Skin epidermis (tissue), 12 donors: ENCODE measurements at regions not wholly inside any gene's neighbourhood (a gene's known extent, or its start where the extent isn't known, plus 50 kb on each side); places are given as distances from the start of the nearest gene placed in this dataset.

ENCODE experiments used
- H3K27ac ChIP-seq, 21 experiments: fragments of 200-600 bp; sonication (generic) in 11 of 21; one replicate each; pipeline ENCODE4 v1.5.0; 2020; ENCODE audit warnings: mild to moderate bottlenecking in 3 of 21, inconsistent platforms in 2 of 21, moderate library complexity in 2 of 21
- H3K4me3 ChIP-seq, 7 experiments: fragments of 200-600 bp; sonication (generic) in 2 of 7; one replicate each; pipeline ENCODE4 v1.5.0; 2020; ENCODE audit warnings: inconsistent platforms in 2 of 7, mild to moderate bottlenecking in 2 of 7, moderate library complexity in 1 of 7

GRCh38 chr9:13487936-13488335 lies 208.4 kb upstream of the MPDZ start:
- Histone ChIP-seq H3K4me3 (no peak overlapping the region), H3K27ac (no peak overlapping the region)

DNA sequence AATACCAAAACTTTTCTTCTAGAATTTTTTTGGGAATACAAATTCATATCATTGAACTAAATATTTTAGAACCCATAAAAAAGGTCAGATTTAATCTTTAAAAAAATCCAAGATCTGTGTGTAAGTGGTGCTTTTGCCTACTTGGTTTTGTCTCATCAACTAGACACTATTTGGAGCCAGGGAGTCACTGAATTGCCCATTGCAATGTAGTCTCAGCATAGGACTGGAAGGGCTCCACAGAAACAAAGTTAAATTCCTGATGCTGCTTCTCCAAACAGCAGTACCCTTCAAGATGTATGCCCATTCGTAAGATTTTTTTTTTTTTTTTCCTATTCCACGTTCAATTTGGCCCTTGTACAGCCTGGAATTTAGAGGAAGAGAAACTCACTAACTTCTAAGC lies 208.0 kb upstream of the MPDZ start:
- Histone ChIP-seq H3K27ac (no peak overlapping the region), H3K4me3 (no peak overlapping the region)

GRCh38 chr9:13487071-13487470 lies 207.6 kb upstream of the MPDZ start:
- no peak overlapping the region for H3K27ac ChIP-seq

GRCh38 chr9:13485068-13485596 lies 205.6 kb upstream of the MPDZ start:
- H3K4me3 ChIP-seq, result no peak overlapping the region
- H3K27ac ChIP-seq, result peak overlapping the region in 4 of 21 experiments; percentile 7 to 59 (median 40)

More at GRCh38 chr9:13487071-13487470, 207.6 kb upstream of the MPDZ start:
- H3K4me3 ChIP-seq, result no peak overlapping the region

GRCh38 chr9:13484186-13484585 lies 204.7 kb upstream of the MPDZ start:
- Histone ChIP-seq H3K4me3 (no peak overlapping the region), H3K27ac (peak overlapping the region in 3 of 21 experiments; percentile 9 to 59 (median 47))

DNA sequence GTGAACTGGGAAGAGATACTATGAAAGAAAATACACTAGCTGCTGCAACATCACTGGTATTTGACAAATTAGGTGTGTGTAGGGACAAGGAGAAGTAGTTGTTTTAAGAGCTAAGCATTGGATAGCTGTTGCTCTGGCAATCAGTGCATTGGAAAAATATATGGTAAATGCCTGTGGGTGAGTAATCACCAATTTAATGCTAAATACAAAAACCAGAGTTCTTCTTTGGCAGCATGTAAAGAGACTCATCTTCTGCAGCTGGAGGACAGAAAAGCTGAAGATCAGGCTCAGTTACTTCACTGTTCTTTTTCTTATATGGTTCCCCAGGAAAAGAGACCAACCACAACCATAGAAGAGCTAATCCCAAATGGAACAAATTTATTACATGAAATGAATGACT lies 201.8 kb upstream of the MPDZ start:
- no peak overlapping the region for H3K4me3 ChIP-seq
- no peak overlapping the region for H3K27ac ChIP-seq

DNA sequence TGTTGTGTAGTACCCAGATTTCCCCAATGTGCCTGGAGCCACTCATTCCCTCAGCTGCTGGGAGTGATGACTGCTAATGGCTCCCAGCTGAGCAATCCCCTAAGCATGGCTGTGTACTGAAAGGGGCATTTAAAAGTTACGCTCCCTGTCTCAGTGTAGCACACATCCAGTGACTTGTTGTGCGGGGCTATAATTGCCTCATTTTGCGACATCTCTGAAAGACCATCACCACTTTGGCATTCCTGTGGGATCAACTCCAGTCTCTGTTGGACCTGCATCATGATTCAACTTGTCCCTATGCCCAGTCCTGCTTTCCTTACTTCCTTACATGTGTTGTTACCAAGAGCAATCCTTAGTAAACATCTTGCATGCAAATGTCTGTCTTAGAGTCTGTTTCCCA lies 201.2 kb upstream of the MPDZ start:
- Histone ChIP-seq H3K27ac (no peak overlapping the region), H3K4me3 (no peak overlapping the region)

- Histone ChIP-seq H3K27ac (peak overlapping the region in 1 of 21 experiments; percentile 27), H3K4me3 (no peak overlapping the region)
Measured at GRCh38 chr9:13479096-13479495, 199.6 kb upstream of the MPDZ start.

DNA sequence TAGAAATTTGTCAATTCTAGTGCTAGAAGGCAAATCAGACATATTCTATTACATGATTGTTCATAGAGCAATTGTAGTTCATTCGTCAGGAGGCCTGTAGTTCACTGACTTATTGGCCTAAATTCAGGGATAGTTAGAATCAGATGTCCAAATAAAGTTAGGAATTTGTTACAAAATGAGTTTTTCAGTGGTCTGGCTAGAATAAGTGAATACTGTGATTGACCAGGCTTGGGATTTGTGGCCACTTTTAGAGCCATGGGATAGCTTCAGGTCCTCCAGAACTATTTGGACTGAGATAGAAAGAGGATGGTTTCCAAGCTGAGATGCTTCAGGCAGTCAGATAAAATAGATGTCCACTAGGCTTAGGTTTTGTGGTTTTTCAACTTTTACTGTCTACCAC lies 199.1 kb upstream of the MPDZ start:
- Histone ChIP-seq H3K27ac (peak overlapping the region in 1 of 21 experiments; percentile 27), H3K4me3 (no peak overlapping the region)

DNA sequence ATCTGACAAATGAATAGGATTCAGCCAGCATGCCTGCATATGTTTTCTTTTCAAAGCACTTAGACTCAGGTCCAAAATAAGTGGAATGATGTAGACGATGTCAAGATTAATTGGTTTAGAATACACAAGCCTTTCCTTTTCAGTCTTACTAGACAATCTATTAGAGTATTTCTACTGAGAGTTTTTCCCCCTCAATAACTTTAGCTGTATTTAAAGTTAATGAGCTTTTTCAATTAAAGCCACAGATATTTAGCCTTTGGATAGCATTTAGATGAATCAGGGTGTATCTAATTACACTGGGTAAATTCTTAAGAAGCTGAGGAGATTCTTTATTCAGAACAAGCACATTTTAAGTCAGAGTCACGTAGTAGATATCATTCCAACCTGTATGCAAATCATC lies 198.7 kb upstream of the MPDZ start:
- H3K27ac ChIP-seq, result peak overlapping the region in 2 of 21 experiments; percentile 27 to 32

GRCh38 chr9:13470836-13471235 lies 191.3 kb upstream of the MPDZ start:
- no peak overlapping the region for H3K27ac ChIP-seq
- no peak overlapping the region for H3K4me3 ChIP-seq

More for the DNA sequence above, 198.7 kb upstream of the MPDZ start:
- H3K4me3 ChIP-seq, result no peak overlapping the region

GRCh38 chr9:13467157-13467556 lies 187.7 kb upstream of the MPDZ start:
- no peak overlapping the region for H3K4me3 ChIP-seq
- H3K27ac ChIP-seq, result no peak overlapping the region

- no peak overlapping the region for H3K4me3 ChIP-seq
Measured at GRCh38 chr9:13461414-13461991, 182.0 kb upstream of the MPDZ start.

DNA sequence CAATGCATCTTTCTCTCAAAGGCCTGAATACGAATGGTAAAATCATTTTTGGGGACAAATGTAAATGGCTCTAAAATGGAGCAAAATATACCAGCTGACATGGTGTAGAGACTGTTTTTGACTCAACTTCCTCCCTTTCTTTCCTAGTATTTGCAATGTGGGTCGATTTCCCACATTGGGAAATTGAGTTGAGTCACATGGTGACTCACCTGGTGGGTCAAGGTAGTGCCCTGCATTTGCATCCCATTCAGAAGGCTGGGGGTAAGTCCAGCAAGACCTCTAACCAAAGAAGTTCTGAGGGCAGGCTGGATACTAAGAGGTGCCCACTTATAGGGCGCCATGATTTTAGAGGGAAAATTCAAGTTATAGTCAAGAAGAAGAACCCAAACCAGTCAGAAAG lies 179.6 kb upstream of the MPDZ start:
- Histone ChIP-seq H3K27ac (no peak overlapping the region), H3K4me3 (no peak overlapping the region)

More at GRCh38 chr9:13461414-13461991, 182.0 kb upstream of the MPDZ start:
- H3K27ac ChIP-seq, result no peak overlapping the region

GRCh38 chr9:13457795-13458194 lies 178.3 kb upstream of the MPDZ start:
- Histone ChIP-seq H3K4me3 (no peak overlapping the region), H3K27ac (no peak overlapping the region)

- H3K27ac ChIP-seq, result no peak overlapping the region
- H3K4me3 ChIP-seq, result no peak overlapping the region
Measured at GRCh38 chr9:13450723-13451122, 171.2 kb upstream of the MPDZ start.

DNA sequence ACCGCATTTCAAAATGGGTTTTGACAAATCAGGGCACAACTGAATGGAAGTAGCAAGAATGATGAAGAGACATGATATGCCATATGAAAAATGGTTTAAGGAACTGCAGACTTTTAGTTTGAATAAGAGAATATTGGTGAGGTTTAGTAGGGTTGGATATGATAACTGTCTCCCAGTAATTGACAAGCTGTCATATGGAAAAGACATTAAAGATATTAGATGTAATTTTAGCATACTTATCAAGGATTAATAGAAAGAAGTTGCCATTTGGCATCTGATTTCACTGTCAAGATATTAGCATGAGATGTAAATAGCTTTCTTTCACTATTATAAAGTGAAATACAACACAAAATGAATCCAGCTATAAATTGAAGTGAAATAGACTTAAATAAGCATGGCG lies 169.0 kb upstream of the MPDZ start:
- Histone ChIP-seq H3K27ac (no peak overlapping the region), H3K4me3 (no peak overlapping the region)

GRCh38 chr9:13447843-13448422 lies 168.4 kb upstream of the MPDZ start:
- Histone ChIP-seq H3K4me3 (no peak overlapping the region), H3K27ac (peak overlapping the region in 2 of 21 experiments; percentile 1 to 32)

DNA sequence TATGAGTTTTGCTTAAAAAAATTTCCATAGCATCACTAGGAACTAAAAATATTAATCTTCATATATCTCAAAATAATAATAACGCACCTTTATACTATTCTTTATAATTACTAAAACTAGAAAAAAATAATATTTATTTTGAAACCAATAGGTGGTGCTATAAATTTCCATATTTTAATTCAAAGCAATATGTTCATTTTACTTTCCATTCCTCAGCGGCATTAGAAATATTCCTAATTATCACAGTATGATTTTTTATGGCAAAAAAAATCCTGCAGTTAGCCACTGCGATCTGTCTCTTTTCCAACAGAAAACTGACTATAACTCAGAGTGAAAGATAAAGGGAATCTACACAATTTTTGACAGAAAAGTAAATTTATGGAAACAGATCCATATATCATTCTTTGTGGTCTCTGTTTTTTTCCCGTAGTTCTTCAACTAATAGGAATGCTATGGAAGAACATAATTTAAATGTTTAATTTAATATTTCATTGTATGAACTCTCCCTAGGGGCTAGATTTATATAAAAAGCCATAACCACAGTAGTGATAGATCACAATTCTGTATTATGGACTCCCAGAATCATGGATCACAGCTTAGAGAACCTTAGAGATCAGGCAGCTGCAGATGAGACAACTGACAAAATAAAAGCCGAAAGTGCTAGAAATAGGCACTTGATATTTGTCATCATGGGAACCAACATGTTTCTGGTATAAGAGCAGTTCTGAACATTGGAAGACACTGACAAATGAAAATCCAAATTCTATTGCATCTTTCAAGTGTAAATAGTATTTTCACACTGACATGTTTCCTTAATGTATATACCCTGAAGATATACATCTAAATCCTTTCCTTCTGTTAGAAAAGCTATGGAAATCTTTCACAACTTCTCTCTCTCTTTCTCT lies 167.7 kb upstream of the MPDZ start:
- H3K27ac ChIP-seq, result peak overlapping the region in 6 of 21 experiments; percentile 1 to 75 (median 32)

DNA sequence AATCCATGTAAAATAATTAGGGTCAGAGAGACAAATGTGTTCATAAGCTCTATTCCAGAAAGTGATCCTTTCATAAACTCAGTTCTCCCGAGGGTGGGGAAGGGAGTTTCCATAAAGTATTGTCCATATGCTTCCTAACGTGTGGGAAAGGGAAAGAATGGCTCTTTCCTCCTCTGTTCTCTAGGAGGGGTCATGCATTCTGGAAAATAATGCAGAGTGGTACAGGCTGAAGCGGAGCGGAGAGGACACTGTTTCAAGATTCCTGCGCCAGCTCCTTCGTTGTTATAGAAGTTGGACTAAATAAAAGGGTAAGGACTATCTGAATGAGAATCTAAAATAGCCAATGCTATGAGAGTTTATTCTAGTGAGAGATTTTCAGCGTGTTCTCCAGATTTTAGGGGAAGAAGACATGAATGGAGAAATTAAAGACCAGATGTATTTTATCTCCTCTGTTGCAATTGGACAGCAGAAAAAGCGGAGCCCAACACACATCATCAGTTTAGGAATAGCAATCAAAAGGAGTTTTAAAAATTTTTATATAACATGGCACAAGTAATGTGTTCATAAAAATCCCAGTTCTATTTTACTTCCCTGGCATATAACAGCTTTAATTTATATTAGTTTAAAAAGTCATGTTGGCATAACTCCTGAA lies 166.9 kb upstream of the MPDZ start:
- Histone ChIP-seq H3K27ac (peak overlapping the region in 11 of 21 experiments; percentile 3 to 80 (median 47)), H3K4me3 (no peak overlapping the region)

More for the DNA sequence above, 167.7 kb upstream of the MPDZ start:
- no peak overlapping the region for H3K4me3 ChIP-seq
